DMS 273 (cell line): ENCODE measurements at regions not wholly inside any gene's neighbourhood (a gene's known extent, or its start where the extent isn't known, plus 50 kb on each side); places are given as distances from the start of the nearest gene placed in this dataset.
"Not testable (repeated sequence)": the region's sequence is repeated elsewhere in the genome, so short reads cannot be mapped to it uniquely, and the experiment has no call there.

Source experiments
- DNase-seq: peaks from one replicate; lab custom pipeline; 2025; ENCODE audit not compliant: unreplicated experiment; lab: John Stamatoyannopoulos, UW

GRCh38 chr10:61818251-61818650 is 83.2 kb upstream of the ARID5B start:
- not testable (repeated sequence) for DNase-seq

DNA sequence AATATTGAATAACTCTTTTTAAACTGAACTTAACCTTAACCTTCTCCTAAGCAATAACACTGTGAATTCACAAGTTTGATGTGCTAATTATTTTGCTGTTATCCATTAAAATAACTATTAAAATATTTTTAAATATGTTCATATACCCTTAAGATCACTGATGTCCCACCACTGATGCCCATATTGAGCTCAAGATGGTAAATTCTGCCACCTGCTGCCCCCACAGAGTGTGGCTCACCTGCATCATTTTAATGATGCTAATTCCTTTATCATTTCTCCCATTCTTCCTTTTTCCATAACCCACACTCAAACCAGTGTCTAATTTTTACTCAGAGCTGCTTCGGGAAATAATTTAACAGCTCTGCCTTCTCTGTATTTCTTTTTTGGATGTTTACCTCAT is 82.3 kb upstream of the ARID5B start:
- DNase-seq = no peak

DNA sequence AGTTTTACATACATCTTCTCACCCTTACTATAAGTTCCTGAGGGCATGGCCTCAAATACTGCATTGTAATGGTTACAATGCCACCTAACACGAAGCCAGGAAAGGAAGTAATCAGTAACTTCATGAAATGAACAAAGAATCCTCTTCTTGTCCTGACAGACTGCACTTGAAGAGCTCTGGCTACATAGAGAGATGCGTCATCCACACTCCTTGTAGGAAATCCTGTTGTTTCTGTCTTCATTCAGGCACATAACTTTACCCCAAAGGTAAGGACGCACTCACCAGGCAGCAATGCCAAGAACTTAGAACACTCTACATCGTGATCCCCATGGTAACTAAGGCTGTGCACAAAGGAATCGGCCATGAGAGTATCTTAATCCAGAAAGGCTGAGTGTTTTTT is 80.3 kb upstream of the ARID5B start:
- DNase-seq = no peak

DNA sequence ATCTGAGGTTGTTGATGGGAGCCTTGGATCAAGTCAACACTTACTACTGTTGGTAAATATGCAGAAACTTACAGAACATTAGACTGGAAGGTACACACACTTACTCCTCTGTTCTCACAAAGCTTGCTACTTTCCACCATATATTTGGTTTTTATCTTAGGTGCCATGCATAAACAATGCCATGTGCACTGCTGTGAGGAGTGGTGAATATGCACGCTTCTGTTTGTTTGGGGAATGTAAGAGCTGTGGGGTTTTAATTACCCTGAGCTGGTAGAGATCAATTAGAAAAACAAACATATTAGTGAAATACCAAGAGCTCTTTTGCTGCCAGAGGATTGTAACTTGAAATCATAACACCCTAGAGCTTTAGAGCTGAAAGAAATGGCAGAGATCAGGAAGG is 79.8 kb upstream of the ARID5B start:
- DNase-seq = no peak

DNA sequence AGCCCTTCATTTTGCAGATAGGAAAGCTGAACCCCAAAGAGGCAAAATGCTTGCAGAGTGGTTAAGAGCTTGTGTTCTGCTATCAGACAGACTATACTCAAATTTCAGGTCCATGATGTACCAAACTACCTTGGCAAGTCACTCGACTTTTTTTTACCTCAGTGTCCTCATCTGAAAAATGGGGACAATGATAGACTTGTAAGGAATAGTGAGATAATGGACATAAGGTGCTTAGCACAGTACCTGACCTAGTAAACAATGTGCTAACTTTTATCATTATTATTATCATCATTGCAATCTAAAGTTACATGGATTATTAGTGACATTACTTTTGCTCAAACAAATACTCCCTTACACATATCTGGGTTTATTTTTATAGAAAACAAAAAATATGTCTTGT is 79.4 kb upstream of the ARID5B start:
- no peak for DNase-seq

GRCh38 chr10:61822781-61823230 is 78.7 kb upstream of the ARID5B start:
- DNase-seq = no peak

DNA sequence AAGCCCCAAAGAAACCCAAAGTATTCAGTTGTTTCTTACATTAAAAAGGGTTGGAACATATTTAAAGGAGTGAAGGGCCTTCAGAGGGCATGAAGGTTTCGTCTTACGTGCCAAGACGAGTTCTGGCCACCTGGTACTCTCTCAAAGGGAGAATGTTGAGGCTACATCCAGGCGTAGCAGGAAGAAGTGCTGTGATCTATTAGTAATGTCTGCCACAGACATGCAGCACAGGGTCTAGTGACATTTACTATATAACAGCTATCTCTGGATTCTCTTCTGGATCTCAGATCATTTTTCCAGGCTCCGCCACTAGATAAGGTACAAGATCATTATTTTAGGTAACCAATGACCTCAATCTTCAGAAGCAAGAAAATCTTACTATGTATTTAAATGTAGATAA is 76.5 kb upstream of the ARID5B start:
- peak; percentile 12 for DNase-seq

- no peak for DNase-seq
Observed at GRCh38 chr10:61825628-61826027, 75.9 kb upstream of the ARID5B start.

GRCh38 chr10:61828034-61828433 is 73.5 kb upstream of the ARID5B start:
- DNase-seq = no peak

DNA sequence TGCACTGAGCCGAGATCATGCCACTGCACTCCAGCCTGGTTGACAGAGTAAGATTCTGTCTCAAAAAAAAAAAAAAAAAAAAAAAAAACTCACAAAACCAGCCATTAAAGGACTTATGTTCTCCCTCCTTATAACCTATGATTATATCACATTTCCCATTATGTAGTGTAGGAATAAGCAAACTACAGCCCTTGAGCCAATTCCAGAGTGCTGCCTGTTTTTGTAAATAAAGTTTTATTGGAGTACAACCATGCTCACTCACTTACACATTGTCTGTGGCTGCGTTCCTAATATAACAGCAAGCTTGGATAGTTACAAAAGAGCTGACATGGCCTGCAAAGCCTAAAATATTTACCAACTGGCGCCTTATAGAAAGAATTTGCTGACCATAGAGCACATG is 72.7 kb upstream of the ARID5B start:
- DNase-seq = no peak

- no peak for DNase-seq
Observed at GRCh38 chr10:61830072-61830845, 71.2 kb upstream of the ARID5B start.

GRCh38 chr10:61830846-61831273 is 70.6 kb upstream of the ARID5B start:
- no peak for DNase-seq

GRCh38 chr10:61832866-61833481 is 68.5 kb upstream of the ARID5B start:
- DNase-seq = no peak

DNA sequence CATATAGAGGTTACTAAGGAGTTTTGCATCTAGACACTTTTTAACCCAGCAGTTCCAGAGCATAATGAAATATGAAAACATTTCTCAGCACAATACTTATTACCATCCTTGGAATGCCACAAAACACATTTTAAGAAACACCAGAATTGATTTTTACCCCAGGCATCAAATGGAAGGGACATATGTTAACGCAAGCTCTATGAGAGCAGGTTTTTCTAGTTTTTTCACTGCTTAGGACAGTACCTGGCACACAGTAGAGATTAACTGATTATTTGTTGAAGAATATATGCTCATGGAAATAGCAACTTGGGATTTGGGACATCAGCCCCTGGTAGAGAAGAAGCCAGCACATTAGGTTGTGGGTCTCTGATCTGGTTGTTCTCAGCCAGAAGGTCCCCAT is 67.0 kb upstream of the ARID5B start:
- DNase-seq = no peak

GRCh38 chr10:61835069-61835945 is 66.2 kb upstream of the ARID5B start:
- DNase-seq = peak; percentile 63

DNA sequence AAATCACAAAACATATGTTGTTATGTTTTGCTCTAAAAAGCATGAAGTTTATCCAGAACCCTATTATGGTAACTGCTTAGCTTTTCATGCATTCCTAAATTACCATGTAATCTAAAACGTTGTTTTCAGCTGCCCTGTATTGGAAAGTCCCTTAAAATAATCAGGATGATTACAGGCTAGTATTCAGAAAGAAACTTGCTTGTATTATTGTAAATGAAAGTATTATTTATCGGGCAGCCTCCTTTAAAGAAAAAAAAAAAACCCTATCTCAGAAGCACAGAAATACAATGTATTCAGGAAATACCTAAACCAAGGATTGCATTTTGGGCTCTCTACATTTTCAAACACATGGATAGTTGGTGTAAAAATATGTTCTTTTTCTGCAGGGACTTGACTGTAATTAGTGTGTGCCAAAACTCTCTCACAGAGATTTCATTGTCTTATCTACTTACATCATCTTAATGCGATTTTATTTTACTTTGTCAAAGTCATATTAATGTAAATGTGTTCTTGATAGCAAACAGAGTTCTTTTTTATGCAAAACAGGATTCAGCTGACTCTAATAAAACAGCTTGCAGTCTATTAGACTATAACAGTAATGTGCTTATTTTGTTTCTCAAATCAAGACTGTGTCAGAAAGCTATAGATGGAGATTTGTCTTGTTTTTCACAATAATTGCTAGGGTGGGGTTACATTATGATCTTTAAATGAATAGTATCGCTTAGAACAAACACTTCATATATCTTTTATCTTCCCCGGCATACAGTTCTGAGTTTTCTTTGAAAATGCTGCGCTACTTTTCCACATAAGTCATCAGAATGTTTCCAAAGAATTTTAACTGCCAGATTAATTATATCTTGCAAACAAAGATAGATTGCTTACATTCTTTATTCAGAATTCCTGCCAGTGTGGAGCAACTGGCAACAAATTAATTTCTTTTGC is 65.3 kb upstream of the ARID5B start:
- peak; percentile 28 for DNase-seq

- DNase-seq = peak; percentile 15
Observed at GRCh38 chr10:61836888-61837754, 64.4 kb upstream of the ARID5B start.

GRCh38 chr10:61837755-61838171 is 63.7 kb upstream of the ARID5B start:
- DNase-seq = peak; percentile 19

DNA sequence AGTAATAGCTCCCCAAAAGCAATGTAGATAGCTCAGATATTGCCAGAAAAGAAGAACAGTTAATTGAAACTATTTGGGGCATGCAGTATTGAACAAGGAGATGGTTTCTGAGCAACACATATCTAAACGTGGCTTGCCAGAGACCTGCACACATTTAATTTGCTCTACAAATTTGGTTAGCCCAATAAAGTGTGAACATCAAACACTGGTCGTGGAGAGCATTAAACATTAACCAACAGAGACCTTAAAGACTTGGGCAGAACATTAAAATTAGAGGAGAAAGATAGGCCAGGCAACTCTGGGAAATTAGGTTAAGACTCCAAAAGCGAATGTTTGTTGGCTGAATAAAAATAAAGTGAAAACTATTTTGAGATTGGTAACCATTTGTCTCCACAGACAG is 61.6 kb upstream of the ARID5B start:
- no peak for DNase-seq

DNA sequence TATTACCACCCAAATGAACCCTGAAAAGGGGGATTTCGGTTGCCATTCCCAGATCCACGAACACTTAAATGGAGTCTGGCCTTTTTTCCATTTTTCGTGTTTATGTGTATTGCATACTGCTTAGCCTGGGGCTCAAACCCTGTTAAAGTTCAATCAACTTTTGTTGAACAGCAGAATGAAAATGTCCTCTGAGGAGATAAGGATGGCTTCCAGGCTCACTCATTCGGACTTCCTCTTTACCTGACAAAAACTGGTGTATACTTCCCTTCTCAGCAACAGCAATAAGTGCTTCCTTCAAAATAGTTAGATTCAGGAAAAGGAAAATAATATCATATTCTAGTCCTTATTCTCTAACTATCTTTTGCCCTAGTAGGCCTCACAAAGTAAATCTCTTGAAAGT is 61.1 kb upstream of the ARID5B start:
- DNase-seq = no peak
